ENCODE measurements at regions not wholly inside any gene's neighbourhood (a gene's known extent, or its start where the extent isn't known, plus 50 kb on each side); places are given as distances from the start of the nearest gene placed in this dataset.

GRCh38 chr7:9231630-9232121 is 798.3 kb downstream of the NXPH1 start:
- no peak overlapping the region for H3K27ac ChIP-seq
- TF ChIP-seq ZFX (IDR thresholded peaks at IDR 0.05; ENCODE audit: borderline replicate concordance): no peak
- TF ChIP-seq CTCF (IDR thresholded peaks at IDR 0.05): no peak

- TF ChIP-seq ZFX (IDR thresholded peaks at IDR 0.05; ENCODE audit: borderline replicate concordance): no peak
- no peak for TF ChIP-seq CTCF (IDR thresholded peaks at IDR 0.05)
- H3K27ac ChIP-seq: no peak overlapping the region
Observed at GRCh38 chr7:9240001-9240400, 806.6 kb downstream of the NXPH1 start.

- TF ChIP-seq ZFX (IDR thresholded peaks at IDR 0.05; ENCODE audit: borderline replicate concordance): no peak
- no peak for TF ChIP-seq CTCF (IDR thresholded peaks at IDR 0.05)
- H3K27ac ChIP-seq: no peak overlapping the region
Observed at GRCh38 chr7:9241826-9242225, 808.4 kb downstream of the NXPH1 start.

- no peak overlapping the region for H3K27ac ChIP-seq
- TF ChIP-seq CTCF (IDR thresholded peaks at IDR 0.05) (no peak), ZFX (IDR thresholded peaks at IDR 0.05; ENCODE audit: borderline replicate concordance) (no peak)
Observed at GRCh38 chr7:9242636-9243035, 809.2 kb downstream of the NXPH1 start.

GRCh38 chr7:9250876-9251275 is 817.5 kb downstream of the NXPH1 start:
- TF ChIP-seq ZFX (IDR thresholded peaks at IDR 0.05; ENCODE audit: borderline replicate concordance) (no peak), CTCF (IDR thresholded peaks at IDR 0.05) (no peak)
- H3K27ac ChIP-seq: no peak overlapping the region

GRCh38 chr7:9264395-9264794 is 831.0 kb downstream of the NXPH1 start:
- TF ChIP-seq ZFX (IDR thresholded peaks at IDR 0.05; ENCODE audit: borderline replicate concordance) (no peak), CTCF (IDR thresholded peaks at IDR 0.05) (peak; percentile 65)

GRCh38 chr7:9280088-9280487 is 846.7 kb downstream of the NXPH1 start:
- no peak overlapping the region for H3K27ac ChIP-seq

More at GRCh38 chr7:9264395-9264794, 831.0 kb downstream of the NXPH1 start:
- no peak overlapping the region for H3K27ac ChIP-seq

More at GRCh38 chr7:9280088-9280487, 846.7 kb downstream of the NXPH1 start:
- no peak for TF ChIP-seq CTCF (IDR thresholded peaks at IDR 0.05)
- TF ChIP-seq ZFX (IDR thresholded peaks at IDR 0.05; ENCODE audit: borderline replicate concordance): no peak
